ENCODE measurements at regions not wholly inside any gene's neighbourhood (a gene's known extent, or its start where the extent isn't known, plus 50 kb on each side); places are given as distances from the start of the nearest gene placed in this dataset.

DNA sequence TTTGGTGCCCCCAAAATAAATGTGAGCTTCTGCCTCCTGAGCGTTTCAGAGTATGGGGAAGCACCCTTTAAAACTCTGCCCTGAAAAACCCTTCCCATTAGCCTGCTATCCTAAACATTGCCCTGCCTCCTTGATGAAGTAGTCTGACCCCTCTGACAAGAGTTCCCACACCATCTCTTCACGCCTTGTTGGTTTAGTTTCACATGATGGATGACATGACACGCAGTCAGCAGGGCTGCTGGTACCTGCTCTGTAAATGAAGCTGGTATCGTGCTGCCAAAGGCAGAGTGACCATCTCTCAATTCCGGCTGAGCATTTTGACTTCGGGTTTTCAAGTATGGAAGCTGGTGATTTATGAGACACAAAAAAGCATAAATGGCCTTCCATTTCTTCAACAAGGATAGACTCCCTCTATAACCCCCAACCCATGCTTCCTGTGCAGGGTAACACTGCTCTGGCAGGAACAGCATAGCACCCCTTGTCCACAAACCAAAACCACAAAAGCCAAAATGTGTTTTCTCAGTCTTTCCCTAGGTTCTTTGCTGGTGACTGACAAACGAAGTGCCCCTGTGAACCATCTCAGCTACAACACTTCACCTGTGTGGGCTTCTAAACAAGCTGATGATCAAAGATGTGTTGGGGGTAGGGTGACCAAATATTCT, 444.6 kb downstream of the NUF2 start:
- no peak overlapping the region for H3K4me3 ChIP-seq
- H3K27me3 ChIP-seq, result no peaks in the 10 kb centered on the region
- H3K27ac ChIP-seq, result no peak overlapping the region
- DNase-seq, result no peak
- 30 to 38% methylated on average over 7 of the region's 7 CpGs for WGBS, 2 donors
- H3K36me3 ChIP-seq, result no peaks in the 10 kb centered on the region
- TF ChIP-seq POLR2A (IDR thresholded peaks at IDR 0.05) (no peak), EP300 (IDR thresholded peaks at IDR 0.05) (no peak), CTCF (IDR thresholded peaks at IDR 0.05) (no peak), POLR2AphosphoS5 (IDR thresholded peaks at IDR 0.05) (no peak)
- ATAC-seq (ENCODE audit: low FRiP score in 2 of 2), result no peak
- H3K4me1 ChIP-seq, result no peaks in the 10 kb centered on the region
- H3K9me3 ChIP-seq, result no peaks in the 10 kb centered on the region

GRCh38 chr1:163768576-163768975, 446.8 kb downstream of the NUF2 start:
- 83 to 86% methylated on average over 5 of the region's 5 CpGs for WGBS, 2 donors
- TF ChIP-seq POLR2AphosphoS5 (IDR thresholded peaks at IDR 0.05), result no peak
- no peak for TF ChIP-seq CTCF (IDR thresholded peaks at IDR 0.05)
- no peak for TF ChIP-seq POLR2A (IDR thresholded peaks at IDR 0.05)
- no peak for TF ChIP-seq EP300 (IDR thresholded peaks at IDR 0.05)

GRCh38 chr1:163770265-163770664, 448.5 kb downstream of the NUF2 start:
- DNase-seq (no peak), ATAC-seq (ENCODE audit: low FRiP score in 2 of 2) (no peak)
- WGBS, 2 donors, result 71% methylated on average over 4 of the region's 4 CpGs
- Histone ChIP-seq H3K27me3 (no peaks in the 10 kb centered on the region), H3K36me3 (no peaks in the 10 kb centered on the region), H3K4me3 (no peak overlapping the region), H3K27ac (no peak overlapping the region), H3K4me1 (no peaks in the 10 kb centered on the region), H3K9me3 (no peaks in the 10 kb centered on the region)
- TF ChIP-seq CTCF (IDR thresholded peaks at IDR 0.05), result no peak
- no peak for TF ChIP-seq POLR2A (IDR thresholded peaks at IDR 0.05)

More at GRCh38 chr1:163768576-163768975, 446.8 kb downstream of the NUF2 start:
- Histone ChIP-seq H3K36me3 (no peaks in the 10 kb centered on the region), H3K27ac (no peak overlapping the region), H3K27me3 (no peaks in the 10 kb centered on the region), H3K9me3 (no peaks in the 10 kb centered on the region), H3K4me1 (no peaks in the 10 kb centered on the region), H3K4me3 (no peak overlapping the region)
- no peak for ATAC-seq (ENCODE audit: low FRiP score in 2 of 2)
- DNase-seq, result no peak

GRCh38 chr1:163771637-163772036, 449.9 kb downstream of the NUF2 start:
- Histone ChIP-seq H3K4me3 (no peak overlapping the region), H3K4me1 (no peaks in the 10 kb centered on the region), H3K9me3 (no peaks in the 10 kb centered on the region), H3K27ac (no peak overlapping the region), H3K27me3 (no peaks in the 10 kb centered on the region), H3K36me3 (no peaks in the 10 kb centered on the region)
- 42 to 51% methylated on average over 2 of the region's 2 CpGs for WGBS, 2 donors
- TF ChIP-seq POLR2A (IDR thresholded peaks at IDR 0.05) (no peak), CTCF (IDR thresholded peaks at IDR 0.05) (no peak), POLR2AphosphoS5 (IDR thresholded peaks at IDR 0.05) (no peak), EP300 (IDR thresholded peaks at IDR 0.05) (no peak)
- DNase-seq (no peak), ATAC-seq (ENCODE audit: low FRiP score in 2 of 2) (no peak)

GRCh38 chr1:163772246-163772645, 450.5 kb downstream of the NUF2 start:
- Histone ChIP-seq H3K36me3 (no peaks in the 10 kb centered on the region), H3K27ac (no peak overlapping the region), H3K27me3 (no peaks in the 10 kb centered on the region), H3K9me3 (no peaks in the 10 kb centered on the region), H3K4me1 (no peaks in the 10 kb centered on the region), H3K4me3 (no peak overlapping the region)
- WGBS, 2 donors, result 89 to 100% methylated on average over 1 of the region's 1 CpG
- no peak for TF ChIP-seq POLR2AphosphoS5 (IDR thresholded peaks at IDR 0.05)
- no peak for TF ChIP-seq POLR2A (IDR thresholded peaks at IDR 0.05)
- no peak for TF ChIP-seq CTCF (IDR thresholded peaks at IDR 0.05)
- TF ChIP-seq EP300 (IDR thresholded peaks at IDR 0.05), result no peak
- DNase-seq (no peak), ATAC-seq (ENCODE audit: low FRiP score in 2 of 2) (no peak)

All from upper lobe of left lung (tissue), 6 donors.